ENCODE measurements at regions not wholly inside any gene's neighbourhood (a gene's known extent, or its start where the extent isn't known, plus 50 kb on each side); places are given as distances from the start of the nearest gene placed in this dataset.

DNA sequence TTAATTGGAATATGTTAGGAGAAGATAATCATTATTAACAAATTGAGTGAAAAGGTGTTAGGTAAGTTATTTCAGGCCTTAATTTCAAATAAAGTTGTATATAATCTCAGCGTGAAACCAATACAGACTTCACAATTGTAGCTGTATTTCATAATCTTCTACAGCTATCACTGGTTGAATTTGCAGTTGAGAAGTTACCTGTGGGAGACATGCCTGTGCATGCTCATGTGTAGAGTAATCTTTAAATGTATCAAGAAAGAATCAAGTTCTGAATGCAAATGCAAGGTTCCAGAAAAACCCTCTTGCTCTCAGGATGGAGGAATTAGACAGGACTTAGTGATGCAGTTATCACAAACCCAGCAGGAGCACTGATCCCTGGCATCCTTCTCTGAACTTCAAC, 938.4 kb upstream of the SLC10A2 start:
- Histone ChIP-seq H3K27me3 (ENCODE audit: low read depth) (no peaks in the 10 kb centered on the region), H3K36me3 (no peaks in the 10 kb centered on the region), H3K27ac (replicated peaks) (no peak overlapping the region), H3K4me3 (no peak overlapping the region), H3K4me1 (peaks cover 6% of the 10 kb centered on the region), H3K9me3 (replicated peaks) (no peaks in the 10 kb centered on the region)
- intact Hi-C loops (cut with micrococcal nuclease), result no loop called here
- TF ChIP-seq, protein P1, sequence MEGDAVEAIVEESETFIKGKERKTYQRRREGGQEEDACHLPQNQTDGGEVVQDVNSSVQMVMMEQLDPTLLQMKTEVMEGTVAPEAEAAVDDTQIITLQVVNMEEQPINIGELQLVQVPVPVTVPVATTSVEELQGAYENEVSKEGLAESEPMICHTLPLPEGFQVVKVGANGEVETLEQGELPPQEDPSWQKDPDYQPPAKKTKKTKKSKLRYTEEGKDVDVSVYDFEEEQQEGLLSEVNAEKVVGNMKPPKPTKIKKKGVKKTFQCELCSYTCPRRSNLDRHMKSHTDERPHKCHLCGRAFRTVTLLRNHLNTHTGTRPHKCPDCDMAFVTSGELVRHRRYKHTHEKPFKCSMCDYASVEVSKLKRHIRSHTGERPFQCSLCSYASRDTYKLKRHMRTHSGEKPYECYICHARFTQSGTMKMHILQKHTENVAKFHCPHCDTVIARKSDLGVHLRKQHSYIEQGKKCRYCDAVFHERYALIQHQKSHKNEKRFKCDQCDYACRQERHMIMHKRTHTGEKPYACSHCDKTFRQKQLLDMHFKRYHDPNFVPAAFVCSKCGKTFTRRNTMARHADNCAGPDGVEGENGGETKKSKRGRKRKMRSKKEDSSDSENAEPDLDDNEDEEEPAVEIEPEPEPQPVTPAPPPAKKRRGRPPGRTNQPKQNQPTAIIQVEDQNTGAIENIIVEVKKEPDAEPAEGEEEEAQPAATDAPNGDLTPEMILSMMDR (IDR thresholded peaks at IDR 0.05; ENCODE audit: borderline replicate concordance), result no peak
- DNase-seq, result no peak

DNA sequence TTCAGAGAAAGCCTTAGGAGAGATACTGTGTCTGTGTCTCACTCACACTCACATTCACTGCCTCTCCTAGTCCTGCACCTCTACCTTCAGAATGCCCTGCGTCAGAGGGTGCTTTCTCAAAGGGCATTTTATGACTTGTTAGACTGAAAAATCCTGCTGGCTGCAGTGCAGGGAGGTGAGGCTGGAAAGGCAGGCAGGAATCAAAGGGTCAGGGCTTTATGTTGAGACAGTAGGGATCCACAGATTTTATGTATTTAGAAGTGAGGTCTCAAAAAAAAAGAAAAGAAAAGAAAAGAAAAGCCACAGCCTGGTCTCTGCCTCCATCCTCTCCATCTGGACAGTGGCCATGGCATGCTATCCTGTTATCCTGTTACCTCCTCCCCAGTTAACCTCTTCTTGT, 936.0 kb upstream of the SLC10A2 start:
- Histone ChIP-seq H3K27me3 (ENCODE audit: low read depth) (no peaks in the 10 kb centered on the region), H3K4me1 (peaks cover 6% of the 10 kb centered on the region), H3K9me3 (replicated peaks) (no peaks in the 10 kb centered on the region), H3K4me3 (no peak overlapping the region), H3K36me3 (no peaks in the 10 kb centered on the region), H3K27ac (replicated peaks) (no peak overlapping the region)
- TF ChIP-seq, protein P1 (IDR thresholded peaks at IDR 0.05; ENCODE audit: borderline replicate concordance), result no peak
- intact Hi-C loops (cut with micrococcal nuclease), result no loop called here
- no peak for DNase-seq

DNA sequence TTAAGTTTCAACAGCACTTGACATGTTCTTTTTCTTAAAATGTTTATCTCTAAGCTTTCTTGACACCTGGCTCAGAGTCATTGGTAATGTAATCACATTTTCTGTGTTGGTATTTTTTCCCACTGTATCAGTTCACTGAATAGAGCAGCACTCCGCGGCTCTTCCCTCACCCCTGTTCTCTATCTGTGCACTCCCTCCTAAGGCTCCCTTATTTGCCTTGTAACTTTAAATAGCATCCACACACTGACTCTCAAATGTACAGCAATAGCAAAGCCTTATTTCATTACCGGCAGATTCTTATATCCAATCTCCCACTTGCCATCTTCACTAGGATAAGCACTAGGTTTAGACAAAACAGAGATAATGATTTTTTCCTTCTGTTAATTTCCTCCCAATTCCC, 935.5 kb upstream of the SLC10A2 start:
- intact Hi-C loops (cut with micrococcal nuclease), result no loop called here
- peaks cover 6% of the 10 kb centered on the region for H3K4me1 ChIP-seq
- DNase-seq, result no peak
- H3K36me3 ChIP-seq, result no peaks in the 10 kb centered on the region
- TF ChIP-seq, protein P1 (IDR thresholded peaks at IDR 0.05; ENCODE audit: borderline replicate concordance), result no peak
- no peak overlapping the region for H3K27ac ChIP-seq (replicated peaks)
- H3K9me3 ChIP-seq (replicated peaks), result no peaks in the 10 kb centered on the region
- no peaks in the 10 kb centered on the region for H3K27me3 ChIP-seq (ENCODE audit: low read depth)
- H3K4me3 ChIP-seq, result no peak overlapping the region

- Histone ChIP-seq H3K36me3 (no peaks in the 10 kb centered on the region), H3K9me3 (replicated peaks) (peaks cover 3% of the 10 kb centered on the region), H3K27me3 (ENCODE audit: low read depth) (no peaks in the 10 kb centered on the region), H3K4me1 (no peaks in the 10 kb centered on the region), H3K27ac (replicated peaks) (no peak overlapping the region), H3K4me3 (no peak overlapping the region)
- TF ChIP-seq, protein P1 (IDR thresholded peaks at IDR 0.05; ENCODE audit: borderline replicate concordance), result no peak
- intact Hi-C loops (cut with micrococcal nuclease), result no loop called here
- no peak for DNase-seq
Measured at GRCh38 chr13:103996733-103997132, 930.5 kb upstream of the SLC10A2 start.

- Histone ChIP-seq H3K9me3 (replicated peaks) (no peaks in the 10 kb centered on the region), H3K27me3 (ENCODE audit: low read depth) (no peaks in the 10 kb centered on the region), H3K36me3 (no peaks in the 10 kb centered on the region), H3K4me3 (no peak overlapping the region), H3K4me1 (no peaks in the 10 kb centered on the region), H3K27ac (replicated peaks) (no peak overlapping the region)
- TF ChIP-seq, protein P1 (IDR thresholded peaks at IDR 0.05; ENCODE audit: borderline replicate concordance), result no peak
- DNase-seq, result no peak
- intact Hi-C loops (cut with micrococcal nuclease), result no loop called here
Measured at GRCh38 chr13:103983948-103984347, 917.7 kb upstream of the SLC10A2 start.

DNA sequence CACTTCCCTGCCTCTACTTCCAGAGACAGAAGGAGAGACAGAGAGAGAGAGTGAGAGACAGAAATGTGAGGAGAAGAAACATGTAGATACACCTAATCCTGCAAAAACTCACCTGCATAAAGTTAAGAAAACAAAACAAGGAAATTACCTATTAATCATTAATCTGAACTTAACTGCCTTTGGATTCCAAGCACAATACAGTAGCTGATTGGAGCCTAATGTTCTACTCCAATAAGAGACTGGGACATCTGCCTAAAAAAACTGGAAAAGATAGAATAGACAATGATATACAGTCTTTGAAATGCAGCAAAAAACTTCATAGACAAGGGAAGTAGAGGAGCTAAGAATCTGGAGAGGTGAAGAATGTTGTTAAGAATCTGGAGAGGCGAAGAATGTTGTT, 910.2 kb upstream of the SLC10A2 start:
- no peaks in the 10 kb centered on the region for H3K4me1 ChIP-seq
- TF ChIP-seq, protein P1 (IDR thresholded peaks at IDR 0.05; ENCODE audit: borderline replicate concordance), result no peak
- no peaks in the 10 kb centered on the region for H3K9me3 ChIP-seq (replicated peaks)
- intact Hi-C loops (cut with micrococcal nuclease), result no loop called here
- H3K27ac ChIP-seq (replicated peaks), result no peak overlapping the region
- no peaks in the 10 kb centered on the region for H3K27me3 ChIP-seq (ENCODE audit: low read depth)
- no peak overlapping the region for H3K4me3 ChIP-seq
- no peaks in the 10 kb centered on the region for H3K36me3 ChIP-seq
- no peak for DNase-seq
